Upper lobe of left lung (tissue), 6 donors: ENCODE measurements at regions not wholly inside any gene's neighbourhood (a gene's known extent, or its start where the extent isn't known, plus 50 kb on each side); places are given as distances from the start of the nearest gene placed in this dataset.

ENCODE experiments used
- ATAC-seq, 2 donors: fragments of 200-7000 bp; cut with Tn5 transposase; one replicate each; pipeline ENCODE4 v1.9.1; 2022; ENCODE audit warnings: mild to moderate bottlenecking in 2 of 2, moderate library complexity in 2 of 2; ENCODE audit not compliant: low FRiP score in 2 of 2
- DNase-seq, 2 donors: peaks; one replicate each; pipeline ENCODE4 v3.0.0-alpha.2; 2019 to 2020
- H3K27ac ChIP-seq, 4 donors: fragments of 200-600 bp; sonication (generic); one replicate each; pipeline ENCODE4 v1.5.1; 2016 to 2019
- H3K27me3 ChIP-seq, 4 donors: fragments of 200-600 bp; sonication (generic); one replicate each; pipeline ENCODE4 v1.5.1; 2017 to 2019
- H3K36me3 ChIP-seq, 4 donors: fragments of 200-600 bp; sonication (generic); one replicate each; pipeline ENCODE4 v1.5.1; 2016 to 2019
- H3K4me1 ChIP-seq, 4 donors: fragments of 200-600 bp; sonication (generic); one replicate each; pipeline ENCODE4 v1.5.1; 2018 to 2019
- H3K4me3 ChIP-seq, 4 donors: fragments of 200-600 bp; sonication (generic); one replicate each; pipeline ENCODE4 v1.5.1; 2017 to 2019; ENCODE audit warnings: mild to moderate bottlenecking in 2 of 4, moderate library complexity in 1 of 4
- H3K9me3 ChIP-seq, 4 donors: fragments of 200-600 bp; sonication (generic); one replicate each; pipeline ENCODE4 v1.5.1; 2018 to 2019
- CTCF ChIP-seq, 6 experiments: fragments of 450-650 bp in 4 of 6; fragments of 200-600 bp in 2 of 6; sonication (generic) in 2 of 6; IDR thresholded peaks; one replicate each; pipeline ENCODE4 v1.5.1; 2016 to 2019; ENCODE audit warnings: antibody characterized with exemption in 6 of 6
- EP300 ChIP-seq, 4 donors: sonication (generic); formaldehyde crosslinking; IDR thresholded peaks; one replicate each; pipeline ENCODE4 v1.5.1; 2017; ENCODE audit warnings: antibody characterized with exemption in 4 of 4, control low read depth in 2 of 4
- POLR2A ChIP-seq, 4 donors: fragments of 450-650 bp; IDR thresholded peaks; one replicate each; pipeline ENCODE4 v1.5.1; 2016 to 2017; ENCODE audit warnings: antibody characterized with exemption in 4 of 4, mild to moderate bottlenecking in 2 of 4
- POLR2AphosphoS5 ChIP-seq, 2 donors: sonication (generic); formaldehyde crosslinking; IDR thresholded peaks; one replicate each; pipeline ENCODE4 v1.5.1; 2017; ENCODE audit warnings: antibody characterized with exemption in 2 of 2
- WGBS, 2 donors: methylation state at CpG; one replicate each; pipeline ENCODE4 v1.1.5; 2017 to 2018; 5-methylcytosine and 5-hydroxymethylcytosine counted together
- donor health status: DM: no; HTN: no; CAD: no; lungs with moderate emphysema.
- donor health status: DM: no; HTN: yes; CAD: no; lungs with severe emphysema.

- Histone ChIP-seq H3K27me3 (no peaks in the 10 kb centered on the region), H3K4me1 (no peaks in the 10 kb centered on the region), H3K9me3 (no peaks in the 10 kb centered on the region), H3K27ac (no peak overlapping the region), H3K36me3 (no peaks in the 10 kb centered on the region), H3K4me3 (no peak overlapping the region)
- DNase-seq (no peak), ATAC-seq (no peak)
- TF ChIP-seq EP300 (IDR thresholded peaks at IDR 0.05) (no peak), POLR2A (IDR thresholded peaks at IDR 0.05) (no peak), CTCF (IDR thresholded peaks at IDR 0.05) (no peak), POLR2AphosphoS5 (IDR thresholded peaks at IDR 0.05) (no peak)
- WGBS, 2 donors, result 92 to 94% methylated on average over 2 of the region's 2 CpGs
Measured at GRCh38 chr18:29271501-29271900, 1094.6 kb upstream of the CDH2 start.

- 77 to 80% methylated on average over 2 of the region's 2 CpGs for WGBS, 2 donors
- no peak overlapping the region for H3K4me3 ChIP-seq
- no peak overlapping the region for H3K27ac ChIP-seq
- no peaks in the 10 kb centered on the region for H3K4me1 ChIP-seq
- ATAC-seq (no peak), DNase-seq (no peak)
- no peaks in the 10 kb centered on the region for H3K27me3 ChIP-seq
- TF ChIP-seq CTCF (IDR thresholded peaks at IDR 0.05) (no peak), EP300 (IDR thresholded peaks at IDR 0.05) (no peak)
- no peaks in the 10 kb centered on the region for H3K9me3 ChIP-seq
- no peaks in the 10 kb centered on the region for H3K36me3 ChIP-seq
Measured at GRCh38 chr18:29259838-29260237, 1082.9 kb upstream of the CDH2 start.

- Histone ChIP-seq H3K36me3 (no peaks in the 10 kb centered on the region), H3K9me3 (no peaks in the 10 kb centered on the region), H3K4me1 (no peaks in the 10 kb centered on the region), H3K27me3 (no peaks in the 10 kb centered on the region), H3K27ac (no peak overlapping the region), H3K4me3 (no peak overlapping the region)
- ATAC-seq (no peak), DNase-seq (no peak)
- TF ChIP-seq EP300 (IDR thresholded peaks at IDR 0.05) (no peak), POLR2A (IDR thresholded peaks at IDR 0.05) (no peak), CTCF (IDR thresholded peaks at IDR 0.05) (no peak), POLR2AphosphoS5 (IDR thresholded peaks at IDR 0.05) (no peak)
- 89 to 90% methylated on average over 2 of the region's 2 CpGs for WGBS, 2 donors
Measured at GRCh38 chr18:29254123-29254522, 1077.2 kb upstream of the CDH2 start.

- no peak for DNase-seq
- Histone ChIP-seq H3K36me3 (no peaks in the 10 kb centered on the region), H3K4me1 (no peaks in the 10 kb centered on the region), H3K9me3 (no peaks in the 10 kb centered on the region), H3K27ac (no peak overlapping the region), H3K4me3 (no peak overlapping the region), H3K27me3 (no peaks in the 10 kb centered on the region)
- 57 to 66% methylated on average over 1 of the region's 1 CpG for WGBS, 2 donors
- TF ChIP-seq POLR2A (IDR thresholded peaks at IDR 0.05), result no peak
- no peak for TF ChIP-seq EP300 (IDR thresholded peaks at IDR 0.05)
- TF ChIP-seq POLR2AphosphoS5 (IDR thresholded peaks at IDR 0.05), result no peak
- no peak for TF ChIP-seq CTCF (IDR thresholded peaks at IDR 0.05)
- ATAC-seq, result no peak
Measured at GRCh38 chr18:29251681-29252080, 1074.8 kb upstream of the CDH2 start.

GRCh38 chr18:29250843-29251242, 1073.9 kb upstream of the CDH2 start:
- TF ChIP-seq POLR2A (IDR thresholded peaks at IDR 0.05), result no peak
- no peak for TF ChIP-seq POLR2AphosphoS5 (IDR thresholded peaks at IDR 0.05)
- TF ChIP-seq EP300 (IDR thresholded peaks at IDR 0.05), result no peak
- Histone ChIP-seq H3K4me1 (no peaks in the 10 kb centered on the region), H3K27ac (no peak overlapping the region), H3K4me3 (no peak overlapping the region), H3K9me3 (no peaks in the 10 kb centered on the region), H3K27me3 (no peaks in the 10 kb centered on the region), H3K36me3 (no peaks in the 10 kb centered on the region)
- no peak for DNase-seq
- no peak for ATAC-seq
